ENCODE measurements at regions not wholly inside any gene's neighbourhood (a gene's known extent, or its start where the extent isn't known, plus 50 kb on each side); places are given as distances from the start of the nearest gene placed in this dataset.

DNA sequence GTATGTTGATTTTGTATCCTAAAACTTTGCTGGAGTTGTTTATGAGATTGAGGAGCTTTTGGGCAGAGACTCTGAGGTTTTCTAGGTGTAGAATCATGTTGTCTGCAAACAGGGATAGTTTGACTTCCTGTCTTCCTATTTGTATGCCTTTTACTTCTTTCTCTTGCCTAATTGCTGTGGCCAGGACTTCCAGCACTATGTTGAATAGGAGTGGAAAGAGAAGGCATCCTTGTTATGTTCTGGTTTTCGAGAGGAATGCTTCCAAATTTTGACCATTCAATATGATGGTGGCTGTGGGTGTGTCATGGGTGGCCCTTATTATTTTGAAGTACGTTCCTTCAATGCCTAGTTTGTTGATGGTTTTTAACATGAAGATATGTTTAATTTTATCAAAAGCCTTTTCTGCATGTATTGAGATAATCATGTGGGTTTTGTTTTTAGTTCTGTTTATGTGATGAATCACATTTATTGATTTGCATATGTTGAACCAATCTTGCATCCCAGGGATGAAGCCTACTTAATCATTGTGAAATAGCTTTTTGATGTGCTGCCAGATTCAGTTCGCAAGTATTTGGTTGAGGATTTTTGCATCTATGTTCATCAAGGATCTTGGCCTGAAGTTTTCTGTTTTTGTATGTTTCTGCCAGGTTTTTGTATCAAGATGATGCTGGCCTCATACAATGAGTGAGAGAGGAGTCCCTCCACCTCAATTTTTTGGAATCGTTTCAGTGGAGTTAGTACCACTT lies 188.1 kb downstream of the MINAR1 start:
- TF ChIP-seq, protein P1, sequence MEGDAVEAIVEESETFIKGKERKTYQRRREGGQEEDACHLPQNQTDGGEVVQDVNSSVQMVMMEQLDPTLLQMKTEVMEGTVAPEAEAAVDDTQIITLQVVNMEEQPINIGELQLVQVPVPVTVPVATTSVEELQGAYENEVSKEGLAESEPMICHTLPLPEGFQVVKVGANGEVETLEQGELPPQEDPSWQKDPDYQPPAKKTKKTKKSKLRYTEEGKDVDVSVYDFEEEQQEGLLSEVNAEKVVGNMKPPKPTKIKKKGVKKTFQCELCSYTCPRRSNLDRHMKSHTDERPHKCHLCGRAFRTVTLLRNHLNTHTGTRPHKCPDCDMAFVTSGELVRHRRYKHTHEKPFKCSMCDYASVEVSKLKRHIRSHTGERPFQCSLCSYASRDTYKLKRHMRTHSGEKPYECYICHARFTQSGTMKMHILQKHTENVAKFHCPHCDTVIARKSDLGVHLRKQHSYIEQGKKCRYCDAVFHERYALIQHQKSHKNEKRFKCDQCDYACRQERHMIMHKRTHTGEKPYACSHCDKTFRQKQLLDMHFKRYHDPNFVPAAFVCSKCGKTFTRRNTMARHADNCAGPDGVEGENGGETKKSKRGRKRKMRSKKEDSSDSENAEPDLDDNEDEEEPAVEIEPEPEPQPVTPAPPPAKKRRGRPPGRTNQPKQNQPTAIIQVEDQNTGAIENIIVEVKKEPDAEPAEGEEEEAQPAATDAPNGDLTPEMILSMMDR (IDR thresholded peaks at IDR 0.05): no peak
- no peak for TF ChIP-seq EZH2 (IDR thresholded peaks at IDR 0.05; ENCODE audit: borderline replicate concordance, insufficient read depth, low read depth, low read length, poor library complexity, severe bottlenecking)

All from B cell (primary cell).